ENCODE measurements at regions not wholly inside any gene's neighbourhood (a gene's known extent, or its start where the extent isn't known, plus 50 kb on each side); places are given as distances from the start of the nearest gene placed in this dataset.
"Not testable (repeated sequence)": the region's sequence is repeated elsewhere in the genome, so short reads cannot be mapped to it uniquely, and the experiment has no call there.

DNA sequence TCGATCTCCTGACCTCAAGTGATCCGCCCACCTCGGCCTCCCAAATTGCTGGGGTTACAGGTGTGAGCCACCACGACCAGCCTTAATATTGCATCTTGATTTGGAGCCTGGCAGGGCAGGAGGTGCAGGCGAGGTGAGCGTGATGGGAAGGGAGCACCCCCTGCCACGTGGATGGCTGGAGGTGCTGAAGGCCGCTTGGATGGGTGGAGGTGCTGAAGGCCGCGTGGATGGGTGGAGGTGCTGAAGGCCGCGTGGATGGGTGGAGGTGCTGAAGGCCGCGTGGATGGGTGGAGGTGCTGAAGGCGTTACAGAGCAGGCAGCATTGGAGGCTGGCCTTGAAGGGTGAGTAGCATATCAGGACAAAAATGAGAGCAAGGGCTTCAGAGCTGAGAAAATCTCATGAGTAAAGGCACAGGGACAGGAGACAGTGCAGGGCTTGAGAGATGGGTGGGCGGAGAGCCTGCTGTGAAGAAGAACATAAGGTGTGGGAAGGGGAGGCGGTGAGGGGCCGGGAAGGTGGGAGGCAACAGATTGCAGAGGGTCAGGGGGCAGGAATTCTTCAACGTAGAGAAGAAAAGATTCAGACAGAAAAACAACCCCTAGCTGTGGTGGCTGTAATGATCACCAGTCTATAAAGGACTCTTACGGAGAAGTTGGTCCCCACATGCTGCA is 101.7 kb upstream of the SEC14L1 start:
- no peak for DNase-seq

DNA sequence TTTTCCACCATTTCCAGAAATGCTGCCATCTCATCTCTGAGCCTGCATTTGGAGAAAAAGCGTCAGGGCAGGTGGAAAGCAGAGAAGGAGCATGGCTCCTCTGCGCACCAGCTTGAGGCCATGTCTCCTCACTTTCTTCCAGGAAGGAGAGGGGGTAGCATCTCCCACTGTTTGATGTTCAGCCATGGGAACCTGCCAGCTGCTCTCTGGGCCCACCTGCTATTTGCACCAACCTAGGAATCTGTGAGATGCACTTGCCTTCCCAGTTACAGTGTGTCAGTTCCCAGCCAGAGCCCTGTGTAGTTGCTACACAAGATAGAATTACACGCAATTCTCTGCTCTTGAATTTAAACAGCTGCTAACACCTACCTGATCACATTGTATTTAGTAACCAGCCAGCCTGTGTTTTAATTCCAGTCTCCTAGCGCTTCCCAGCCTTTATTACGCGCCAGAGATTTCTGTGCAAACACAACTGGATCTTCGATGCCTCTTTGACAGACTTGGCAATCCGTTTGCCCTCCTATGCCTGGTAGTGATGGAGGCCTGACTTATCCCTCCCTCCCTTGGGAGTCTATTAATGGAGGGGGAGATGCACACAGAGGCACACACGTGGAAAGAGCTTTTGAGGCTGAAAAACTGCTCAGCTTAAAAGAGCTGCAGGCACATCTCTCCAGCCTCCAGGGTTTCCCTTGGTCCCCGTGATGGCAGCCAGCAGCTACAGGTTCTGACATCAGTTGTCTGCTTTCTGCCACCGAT is 98.1 kb upstream of the SEC14L1 start:
- peak; percentile 91 for DNase-seq

DNA sequence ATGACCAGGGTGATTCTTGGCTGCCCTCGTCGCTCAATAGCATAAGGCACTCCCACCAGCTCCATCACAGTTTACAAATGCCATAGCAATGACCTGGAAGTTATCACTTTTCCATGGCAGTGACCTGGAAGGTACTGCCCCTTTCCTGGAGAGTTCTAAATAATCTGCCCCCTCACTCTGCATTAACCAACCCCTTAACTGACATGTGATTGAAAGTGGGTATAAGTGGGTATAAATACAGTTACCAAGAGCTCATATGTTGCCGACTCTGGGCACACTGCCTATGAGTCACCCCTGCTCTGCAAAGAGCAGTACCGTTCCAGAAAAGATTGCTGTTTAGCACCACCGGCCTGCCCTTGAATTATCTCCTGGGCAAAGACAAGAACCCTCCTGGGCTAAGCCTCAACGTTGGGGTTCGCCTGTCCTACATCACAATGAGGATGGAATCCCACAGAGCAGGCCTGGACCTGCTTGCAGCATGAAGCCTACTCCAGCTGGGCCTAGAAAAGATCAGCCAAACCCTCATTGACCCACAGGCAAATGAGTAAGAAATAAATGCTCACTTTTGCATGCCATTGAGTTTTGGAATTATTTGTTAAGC is 95.2 kb upstream of the SEC14L1 start:
- DNase-seq: no peak

DNA sequence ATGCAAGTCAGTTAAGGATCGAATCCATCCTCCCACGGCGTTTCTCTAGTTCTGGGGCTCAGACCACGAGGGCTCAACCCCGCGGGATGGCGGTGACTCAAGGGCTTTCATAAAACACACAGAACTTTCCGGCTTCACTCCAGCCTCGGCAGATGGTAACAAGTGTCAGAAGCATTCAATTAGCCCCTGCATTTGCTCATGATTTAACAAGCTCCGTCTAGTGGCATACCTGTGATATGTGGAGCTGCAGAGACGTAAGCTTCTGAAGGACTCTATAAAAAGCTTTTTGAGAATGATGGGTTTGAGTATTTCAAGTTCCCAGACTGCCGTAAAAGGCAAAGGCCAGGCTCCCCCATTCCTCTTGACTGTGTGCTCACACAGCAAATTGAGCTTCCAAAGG is 91.3 kb upstream of the SEC14L1 start:
- DNase-seq: peak; percentile 82

DNA sequence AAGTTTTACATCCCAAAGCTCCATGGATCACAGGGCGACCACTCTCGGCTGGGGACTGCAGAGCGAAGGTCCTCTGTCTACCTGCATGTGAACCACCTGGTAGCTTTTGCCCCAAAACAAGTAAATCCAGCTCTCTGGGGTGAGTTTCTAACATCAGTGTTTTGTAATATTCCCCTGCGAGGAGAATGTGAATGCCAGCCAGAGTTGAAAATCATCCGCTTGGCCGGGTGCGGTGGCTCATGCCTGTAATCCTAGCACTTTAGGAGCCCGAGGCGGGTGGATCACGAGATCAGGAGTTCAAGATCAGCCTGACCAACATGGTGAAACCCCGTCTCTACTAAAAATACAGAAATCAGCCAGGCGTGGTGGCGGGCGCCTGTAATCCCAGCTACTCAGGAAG is 89.9 kb upstream of the SEC14L1 start:
- DNase-seq: not testable (repeated sequence)

DNA sequence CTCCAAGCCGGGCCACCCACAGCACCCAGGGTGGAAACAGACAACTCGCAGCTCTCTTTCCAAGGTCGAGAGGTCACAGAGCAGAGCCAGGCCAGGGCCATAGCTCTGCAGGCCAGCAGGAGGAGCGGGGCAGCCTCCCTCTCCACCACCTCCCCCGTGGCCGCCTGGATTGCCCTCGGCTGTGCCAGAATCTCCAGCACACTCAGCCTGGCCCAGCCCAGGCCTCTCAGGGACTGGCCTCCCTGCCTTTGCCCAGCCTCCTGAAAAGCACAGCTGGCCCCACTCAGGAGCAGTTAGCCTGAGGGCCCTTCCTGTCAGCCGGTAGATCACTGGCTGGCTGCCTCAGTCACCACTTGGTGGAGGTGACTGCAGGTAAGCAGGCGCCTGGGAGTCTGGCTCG is 85.8 kb upstream of the SEC14L1 start:
- DNase-seq: no peak

DNA sequence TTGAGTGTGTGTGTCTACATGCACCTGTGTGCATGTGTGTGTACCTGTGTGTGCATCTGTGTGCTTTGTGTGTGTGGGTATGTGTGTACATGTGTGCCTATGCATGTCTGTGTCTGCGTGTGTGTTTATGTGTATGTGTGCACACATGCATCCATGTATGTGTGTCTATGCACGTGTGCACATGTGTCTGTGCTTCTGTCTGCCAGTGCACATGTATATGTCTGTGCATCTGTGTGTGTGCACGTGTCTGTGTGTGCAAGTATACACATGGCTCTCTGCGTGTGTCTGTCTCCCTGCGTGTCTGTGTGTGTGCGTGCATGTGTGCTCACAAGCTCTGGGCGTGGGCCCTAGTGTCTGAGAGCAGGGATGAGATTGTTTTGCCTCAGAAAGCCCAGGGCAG is 85.3 kb upstream of the SEC14L1 start:
- DNase-seq: no peak

DNA sequence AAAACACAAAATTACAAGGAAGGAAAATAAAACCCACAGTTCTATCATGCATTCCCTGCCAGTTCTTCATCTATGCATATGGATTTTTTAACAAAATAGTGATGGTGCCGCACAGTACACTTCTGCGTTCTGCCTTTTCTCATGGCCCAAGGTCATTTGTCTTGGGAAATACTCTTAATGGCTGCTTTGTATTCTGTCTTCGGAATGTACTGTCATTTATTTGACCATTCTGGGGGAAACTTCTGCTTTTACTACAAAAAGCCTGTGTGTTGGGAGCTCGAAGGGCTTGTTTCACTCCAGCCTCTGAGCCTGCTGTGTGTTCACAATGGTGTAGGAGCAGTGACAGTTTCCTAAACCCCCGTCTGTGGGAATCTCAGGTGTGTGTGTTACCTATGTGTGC is 82.8 kb upstream of the SEC14L1 start:
- no peak for DNase-seq

DNA sequence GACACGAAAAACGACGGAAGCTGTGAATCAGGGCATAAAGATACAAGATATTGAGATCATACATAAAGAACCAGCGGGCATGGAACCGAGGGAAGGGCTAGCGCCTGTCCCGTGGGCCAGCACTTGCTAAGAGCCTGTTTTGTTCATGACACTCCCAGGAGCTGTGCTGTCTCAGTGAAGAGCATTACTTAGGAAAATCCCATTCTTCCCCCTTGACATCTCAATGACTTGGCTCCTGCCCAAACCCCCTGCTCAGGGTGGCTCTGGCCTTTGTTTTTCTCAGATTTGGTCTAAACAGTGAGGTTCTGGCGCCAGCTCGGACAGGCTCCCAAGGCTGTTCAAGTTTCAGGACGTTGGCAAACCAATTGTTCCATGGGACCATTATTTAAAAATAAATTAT is 79.1 kb upstream of the SEC14L1 start:
- DNase-seq: no peak

DNA sequence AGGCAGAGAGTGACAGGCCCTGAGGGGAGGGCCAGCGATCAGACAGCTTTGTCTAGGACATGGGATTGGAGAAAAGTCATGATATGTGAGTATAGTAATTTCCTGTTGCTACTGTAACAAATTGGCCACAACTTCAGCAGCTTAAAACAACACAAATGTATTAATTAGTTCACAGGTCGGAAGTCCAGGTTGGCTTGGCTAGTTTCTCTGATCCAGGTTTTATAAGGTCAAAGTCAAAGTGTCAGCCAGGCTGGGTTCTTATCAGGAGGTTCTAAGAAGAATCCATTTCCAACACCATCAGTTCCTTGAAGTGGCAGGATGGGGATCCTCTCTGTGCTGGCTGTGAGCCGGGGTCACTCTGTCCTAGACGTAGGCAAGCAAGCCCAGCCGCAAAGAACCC is 76.2 kb upstream of the SEC14L1 start:
- DNase-seq: no peak

DNA sequence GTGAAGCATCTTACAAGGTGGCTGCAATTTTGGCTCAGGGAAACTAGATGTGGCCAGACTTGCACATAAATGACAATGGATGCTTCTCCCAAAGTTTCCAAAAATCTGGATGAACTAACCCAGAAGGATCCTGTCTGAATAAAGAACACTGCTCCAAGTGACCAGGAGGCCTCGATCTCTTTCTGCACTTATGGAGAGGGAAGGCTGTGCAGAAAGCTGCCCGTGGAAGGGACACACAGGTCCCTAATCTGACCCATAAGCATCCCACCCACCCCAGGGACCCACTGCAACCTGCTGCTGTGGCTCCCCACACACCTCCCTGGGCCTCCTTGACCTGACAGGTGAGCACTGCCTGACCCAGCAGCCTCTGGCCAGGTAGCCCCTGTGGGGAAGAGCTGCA is 74.6 kb upstream of the SEC14L1 start:
- no peak for DNase-seq

DNA sequence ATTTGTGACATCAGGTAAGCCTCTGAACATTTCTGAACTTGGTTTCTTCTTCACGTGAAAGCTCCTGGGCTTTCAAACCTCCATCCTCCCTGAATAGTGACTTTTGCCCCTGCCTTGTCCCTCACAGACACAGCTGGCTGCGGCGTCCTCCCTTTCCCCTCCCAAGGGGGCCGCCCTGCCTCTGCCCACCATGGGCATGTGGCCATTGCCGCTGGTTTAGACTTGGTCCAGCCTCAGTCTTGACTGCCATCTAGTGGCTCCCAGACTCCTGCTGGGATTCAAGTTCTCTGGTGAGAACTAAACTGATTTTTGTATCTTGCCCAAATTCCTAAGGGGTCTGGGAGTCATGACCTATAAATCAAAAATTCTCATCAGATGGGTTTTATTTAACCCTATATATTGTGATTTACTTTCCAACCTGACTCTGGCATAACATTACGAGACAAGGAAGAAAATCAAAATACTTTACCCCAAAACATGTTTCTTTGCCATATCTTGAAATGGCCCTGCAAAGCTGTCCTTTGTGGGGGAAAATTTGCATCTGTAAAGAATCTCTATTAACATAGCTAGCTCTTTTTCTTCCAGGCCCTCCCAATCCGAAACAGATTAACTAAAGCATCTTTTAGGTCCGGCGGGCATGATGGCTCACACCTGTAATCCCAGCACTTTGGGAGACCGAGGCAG is 73.9 kb upstream of the SEC14L1 start:
- peak; percentile 47 for DNase-seq

DNA sequence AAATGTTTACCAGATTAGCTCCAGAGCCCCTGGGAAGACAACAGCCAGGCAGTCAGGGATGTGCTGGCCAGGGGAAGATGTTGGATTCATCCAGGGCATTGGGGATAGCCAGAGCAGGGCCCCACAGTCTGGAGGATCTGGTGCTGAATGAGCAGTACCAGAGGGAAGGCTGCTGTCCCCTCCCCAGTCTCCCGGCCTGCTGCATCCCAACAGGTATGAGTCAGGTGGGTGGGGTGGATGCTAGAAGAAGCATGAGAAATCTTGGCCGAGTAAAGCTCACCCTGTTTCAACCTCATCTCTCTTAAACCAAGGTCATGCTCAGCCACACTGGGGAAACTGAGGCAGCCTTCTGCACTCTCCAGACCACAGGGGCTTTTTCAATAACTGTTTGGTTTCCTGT is 71.9 kb upstream of the SEC14L1 start:
- no peak for DNase-seq

DNA sequence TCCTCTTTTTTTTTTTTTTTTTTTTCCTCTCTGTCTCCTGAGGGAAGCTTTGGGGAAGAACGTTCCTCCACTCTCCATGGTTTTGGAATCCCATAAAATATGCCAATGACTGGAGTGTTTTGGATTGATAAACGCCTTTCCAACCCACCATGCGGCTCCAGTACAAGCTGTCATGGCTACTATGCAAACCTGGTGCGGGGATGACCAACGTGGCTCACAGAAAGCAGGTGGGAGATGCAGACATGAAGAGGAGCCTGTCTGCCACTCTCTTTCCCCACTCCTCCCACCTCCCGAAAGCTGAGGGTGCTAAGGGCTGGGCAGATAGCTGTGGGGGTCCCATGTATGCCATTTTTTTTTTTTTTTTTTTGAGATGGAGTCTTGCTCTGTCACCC is 69.9 kb upstream of the SEC14L1 start:
- no peak for DNase-seq

DNA sequence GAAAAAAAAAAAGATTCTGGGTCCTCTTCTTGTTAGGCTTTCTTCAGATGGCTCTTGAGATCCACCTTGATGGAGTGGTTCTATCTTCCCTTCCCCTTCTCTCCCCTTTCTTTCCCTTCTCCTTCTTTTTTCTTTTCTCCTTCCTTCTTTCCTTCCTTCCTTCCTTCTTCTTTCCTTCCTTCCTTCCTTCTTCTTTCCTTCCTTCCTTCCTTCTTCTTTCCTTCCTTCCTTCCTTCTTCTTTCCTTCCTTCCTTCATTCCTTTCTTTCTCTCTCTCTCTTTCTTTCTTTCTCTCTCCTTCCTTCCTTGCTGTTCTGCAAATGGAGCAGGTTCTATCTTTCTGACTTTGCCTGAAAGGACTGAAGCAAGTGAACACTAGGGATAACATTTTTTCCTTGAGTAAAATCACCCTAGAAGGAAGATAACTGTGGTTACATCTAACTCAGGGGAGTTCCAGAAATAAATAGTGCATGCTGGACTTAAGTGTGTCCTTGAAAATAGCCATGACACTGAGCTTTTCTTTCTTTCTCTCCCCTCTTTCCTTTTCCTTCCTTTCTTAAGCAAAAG is 68.8 kb upstream of the SEC14L1 start:
- DNase-seq: no peak

DNA sequence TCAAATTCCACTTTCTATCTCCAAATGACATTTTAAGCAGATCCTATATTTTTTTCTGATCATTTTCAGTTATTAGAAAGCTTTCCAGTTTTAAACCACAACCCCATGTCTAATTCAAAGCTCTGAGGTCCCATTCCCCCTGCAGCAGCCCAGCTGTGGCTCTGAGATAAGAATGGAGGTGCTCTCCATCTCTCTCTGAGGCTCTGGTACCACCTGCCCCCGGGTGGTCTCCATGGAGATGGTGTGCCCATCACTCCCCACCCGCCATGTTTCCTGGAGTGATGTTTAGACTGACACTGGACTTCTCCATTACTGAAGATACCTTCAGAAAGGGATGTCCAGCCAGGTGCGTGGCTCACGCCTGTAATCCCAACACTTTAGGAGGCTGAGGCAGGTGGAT is 68.1 kb upstream of the SEC14L1 start:
- no peak for DNase-seq

DNA sequence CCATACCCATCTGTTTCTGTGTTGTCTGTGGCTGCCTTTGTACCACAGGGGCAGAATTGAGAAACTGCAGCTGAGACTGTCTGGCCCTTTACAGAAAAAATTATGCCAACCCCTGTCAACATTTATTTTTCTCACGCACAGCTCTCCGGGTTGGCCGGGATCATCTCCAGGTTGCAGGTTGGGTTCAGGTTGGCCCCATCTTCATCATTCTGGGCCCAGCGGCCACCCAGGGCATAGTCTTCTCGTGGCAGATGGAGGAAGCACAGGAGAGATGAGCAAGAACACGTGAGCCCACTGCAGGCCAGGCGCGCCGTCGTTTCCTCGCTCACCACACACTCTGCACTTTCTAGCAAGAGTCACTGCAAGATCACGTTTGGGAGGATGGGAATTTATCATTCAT is 66.1 kb upstream of the SEC14L1 start:
- DNase-seq: no peak

DNA sequence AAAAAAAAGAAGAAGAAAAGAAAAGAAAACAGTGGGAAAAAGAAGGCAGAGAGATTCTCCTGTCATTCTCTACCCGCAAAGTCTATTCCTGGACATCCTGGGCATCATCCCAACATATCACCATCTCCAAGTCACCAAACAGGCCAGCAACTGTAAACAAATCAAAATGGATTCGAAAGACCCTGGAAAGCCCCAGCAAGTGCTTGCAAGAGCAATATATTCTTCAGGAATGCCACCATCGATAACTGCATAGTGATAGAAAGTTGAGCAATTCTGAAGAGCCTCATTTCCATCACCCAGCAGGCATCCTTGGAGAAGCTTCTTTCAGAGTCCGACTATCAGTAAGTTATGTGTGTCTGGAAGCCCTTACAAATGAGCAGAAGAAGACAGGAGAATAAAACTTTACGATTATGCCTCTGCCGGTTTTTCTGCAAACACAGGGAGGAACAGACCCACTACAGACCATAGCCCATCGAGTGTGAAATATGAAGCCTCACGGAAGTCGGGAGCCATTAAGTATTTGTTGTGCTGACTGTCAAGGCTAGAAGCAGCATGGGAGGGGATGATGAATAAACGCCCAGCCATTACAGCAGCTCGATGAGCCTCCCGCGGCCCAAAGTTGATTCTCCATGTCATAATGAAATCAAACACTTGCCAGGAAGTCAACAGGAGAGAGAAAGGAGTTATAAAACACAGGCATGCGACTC is 64.5 kb upstream of the SEC14L1 start:
- DNase-seq: no peak

DNA sequence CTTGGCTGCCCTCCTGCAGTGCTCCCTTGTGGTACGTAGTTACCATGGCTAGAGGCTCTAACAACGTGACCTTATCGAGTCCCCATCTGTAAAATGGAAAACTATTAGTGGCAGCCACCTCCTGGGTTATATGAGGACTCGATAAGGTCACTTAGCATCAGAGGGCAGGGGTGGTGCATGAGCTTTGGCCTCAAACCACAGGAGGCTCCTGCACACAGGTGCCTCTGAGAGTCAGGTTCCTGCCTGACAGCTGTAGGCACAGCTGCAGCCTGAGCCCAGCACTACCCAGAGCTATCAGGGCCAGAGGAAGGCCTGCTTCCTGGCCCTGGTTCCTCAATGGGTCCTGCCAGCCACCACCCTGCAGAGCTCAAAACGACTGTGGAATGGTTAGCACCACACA is 57.2 kb upstream of the SEC14L1 start:
- DNase-seq: no peak

DNA sequence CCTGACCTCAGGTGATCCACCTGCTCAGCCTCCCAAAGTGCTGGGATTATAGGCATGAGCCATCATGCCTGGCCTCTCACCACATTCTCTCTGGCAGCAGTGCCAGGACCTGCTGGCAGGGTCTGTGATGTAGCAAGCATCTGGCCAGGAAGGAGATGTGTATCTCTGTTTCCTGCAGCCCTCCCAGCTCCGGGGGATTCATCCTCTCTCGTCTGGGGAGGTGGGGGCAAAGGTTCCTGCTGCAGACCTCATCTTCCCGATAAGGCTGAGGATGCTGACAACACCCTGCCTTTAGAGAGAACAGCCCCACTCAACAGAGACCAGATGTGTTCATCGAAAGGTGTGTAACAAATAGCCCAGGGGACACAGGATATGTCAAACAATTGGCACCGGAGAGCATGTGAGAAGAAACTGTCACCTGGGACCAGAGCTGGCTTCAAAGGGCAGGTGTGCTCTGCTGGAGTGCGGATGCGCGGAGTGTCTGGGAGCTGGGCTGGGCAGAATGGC is 54.8 kb upstream of the SEC14L1 start:
- DNase-seq: peak; percentile 82

DNA sequence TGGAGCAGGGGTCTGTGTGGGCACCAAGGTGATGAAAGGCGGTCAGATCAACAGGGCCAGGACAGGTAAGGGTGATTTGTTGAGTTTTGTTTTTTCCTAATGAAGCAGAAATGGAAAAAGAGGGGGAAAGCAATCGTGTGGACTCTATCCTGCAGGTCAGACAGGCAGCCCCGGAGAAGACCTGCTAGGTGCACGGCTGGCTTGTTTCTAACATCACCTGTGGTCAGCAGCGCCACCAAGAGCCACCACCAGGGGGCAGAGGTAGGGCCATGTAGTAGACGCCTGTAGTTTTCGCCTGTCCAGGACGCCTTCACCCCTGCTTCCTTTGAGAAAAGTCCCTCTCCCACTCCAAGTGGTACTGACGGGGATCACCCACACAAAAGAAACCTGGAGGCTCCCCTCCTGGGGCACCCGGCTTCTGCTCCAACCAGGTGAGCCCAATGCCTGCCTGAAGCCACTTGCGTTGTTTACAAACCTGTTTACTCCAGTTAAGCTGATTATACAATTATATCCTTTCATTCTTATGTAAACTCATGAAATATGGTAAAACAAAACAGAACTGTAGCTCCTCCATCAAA is 54.2 kb upstream of the SEC14L1 start:
- DNase-seq: no peak
